Neural progenitor cell (in vitro differentiated cells): ENCODE measurements at regions not wholly inside any gene's neighbourhood (a gene's known extent, or its start where the extent isn't known, plus 50 kb on each side); places are given as distances from the start of the nearest gene placed in this dataset.

Experiments used
- DNase-seq: peaks from one replicate; pipeline ENCODE4 v3.0.0-alpha.2; 2016; ENCODE audit warnings: low spot score
- H2AFZ ChIP-seq: fragments of 200-600 bp; sonication (generic); replicated peaks from 2 replicates; pipeline ENCODE4 v1.6.1; 2016; ENCODE audit warnings: antibody characterized with exemption
- H3F3A ChIP-seq: fragments of 200-600 bp; sonication (generic); 2 replicates; pipeline ENCODE4 v1.6.1; 2016; ENCODE audit warnings: antibody characterized with exemption, low read depth
- H3K27ac ChIP-seq: fragments of 200-600 bp; sonication (generic); 2 replicates; pipeline ENCODE4 v1.5.1; 2016; ENCODE audit warnings: mild to moderate bottlenecking
- H3K27me3 ChIP-seq: fragments of 200-600 bp; sonication (generic); 2 replicates; pipeline ENCODE4 v1.6.1; 2016; ENCODE audit warnings: mild to moderate bottlenecking, moderate library complexity
- H3K36me3 ChIP-seq: fragments of 200-600 bp; sonication (generic); 2 replicates; pipeline ENCODE4 v1.5.1; 2016
- H3K4me1 ChIP-seq: fragments of 200-600 bp; sonication (generic); 2 replicates; pipeline ENCODE4 v1.6.1; 2016; ENCODE audit warnings: mixed run types
- H3K4me2 ChIP-seq: fragments of 200-600 bp; sonication (generic); 2 replicates; pipeline ENCODE4 v1.6.1; 2016
- H3K4me3 ChIP-seq: fragments of 200-600 bp; sonication (generic); 2 replicates; pipeline ENCODE4 v1.5.1; 2016
- H3K79me2 ChIP-seq: fragments of 200-600 bp; sonication (generic); 2 replicates; pipeline ENCODE4 v1.6.1; 2016; ENCODE audit warnings: low read depth
- H3K9ac ChIP-seq: fragments of 200-600 bp; sonication (generic); 2 replicates; pipeline ENCODE4 v1.6.1; 2016
- H3K9me3 ChIP-seq: fragments of 200-600 bp; sonication (generic); 2 replicates; pipeline ENCODE4 v1.5.1; 2016; ENCODE audit warnings: low read depth
- H4K20me1 ChIP-seq: fragments of 200-600 bp; sonication (generic); 2 replicates; pipeline ENCODE4 v1.6.1; 2016; ENCODE audit warnings: low read depth
- H3K27ac Mint-ChIP-seq: 3 replicates; pipeline ENCODE4 v1.8.0; 2021; ENCODE audit warnings: mixed read lengths
- H3K27me3 Mint-ChIP-seq: 2 replicates; pipeline ENCODE4 v1.8.0; 2022; ENCODE audit warnings: low read depth, mild to moderate bottlenecking, inconsistent platforms, moderate library complexity, mixed read lengths; ENCODE audit not compliant: insufficient read depth
- H3K36me3 Mint-ChIP-seq: 3 replicates; pipeline ENCODE4 v1.8.0; 2021; ENCODE audit warnings: mixed read lengths
- H3K4me1 Mint-ChIP-seq: 3 replicates; pipeline ENCODE4 v1.8.0; 2021; ENCODE audit warnings: mixed read lengths
- H3K4me3 Mint-ChIP-seq: 3 replicates; pipeline ENCODE4 v1.8.0; 2021; ENCODE audit warnings: mild to moderate bottlenecking, moderate library complexity, mixed read lengths
- H3K9me3 Mint-ChIP-seq: 3 replicates; pipeline ENCODE4 v1.8.0; 2020; ENCODE audit warnings: mixed read lengths
- EZH2 ChIP-seq: fragments of 200-600 bp; sonication (generic); IDR thresholded peaks from 2 replicates; pipeline ENCODE4 v1.6.1; 2017; ENCODE audit warnings: antibody characterized with exemption, mild to moderate bottlenecking, moderate library complexity
- EZH2phosphoT487 ChIP-seq: fragments of 200-600 bp; sonication (generic); IDR thresholded peaks from 2 replicates; pipeline ENCODE4 v1.6.1; 2017; ENCODE audit warnings: antibody characterized with exemption
- TF ChIP-seq, protein P1 (sequence below): fragments of 200-600 bp; sonication (generic); IDR thresholded peaks from 2 replicates; pipeline ENCODE4 v1.5.1; 2017; ENCODE audit warnings: antibody characterized with exemption, mild to moderate bottlenecking

DNA sequence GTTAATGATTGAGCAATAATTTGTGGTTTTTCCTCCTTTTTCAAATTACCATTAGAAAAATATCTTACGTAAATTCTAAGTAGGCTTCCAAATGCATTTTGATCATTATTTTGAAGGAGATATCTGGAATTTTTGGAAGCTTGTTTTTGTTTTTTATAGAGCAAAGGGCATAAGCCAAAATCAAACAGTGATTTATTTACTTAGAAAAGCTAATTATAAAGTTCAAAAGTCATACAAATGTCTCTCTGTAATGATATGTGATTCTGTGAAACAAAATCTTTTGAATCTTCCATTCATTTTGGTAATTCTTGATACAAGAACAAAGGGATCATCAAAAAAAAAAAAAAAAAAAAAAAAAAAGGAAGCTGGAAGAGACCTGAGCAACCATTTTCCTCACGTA is 416.8 kb downstream of the ETNK1 start:
- peaks cover 3% of the 10 kb centered on the region for H3K27me3 Mint-ChIP-seq
- H3K36me3 Mint-ChIP-seq, result no peaks in the 10 kb centered on the region
- no peak for DNase-seq
- Histone ChIP-seq H3K9me3 (no peaks in the 10 kb centered on the region), H3K4me1 (peaks cover 5% of the 10 kb centered on the region), H3K9ac (no peak overlapping the region), H3K79me2 (no peaks in the 10 kb centered on the region), H3K4me2 (no peak overlapping the region), H3K27ac (no peak overlapping the region), H3K27me3 (no peaks in the 10 kb centered on the region), H3K4me3 (no peak overlapping the region), H3F3A (no peaks in the 10 kb centered on the region), H3K36me3 (no peaks in the 10 kb centered on the region), H4K20me1 (no peaks in the 10 kb centered on the region), H2AFZ (no peak overlapping the region)
- no peak overlapping the region for H3K27ac Mint-ChIP-seq
- TF ChIP-seq, protein P1, sequence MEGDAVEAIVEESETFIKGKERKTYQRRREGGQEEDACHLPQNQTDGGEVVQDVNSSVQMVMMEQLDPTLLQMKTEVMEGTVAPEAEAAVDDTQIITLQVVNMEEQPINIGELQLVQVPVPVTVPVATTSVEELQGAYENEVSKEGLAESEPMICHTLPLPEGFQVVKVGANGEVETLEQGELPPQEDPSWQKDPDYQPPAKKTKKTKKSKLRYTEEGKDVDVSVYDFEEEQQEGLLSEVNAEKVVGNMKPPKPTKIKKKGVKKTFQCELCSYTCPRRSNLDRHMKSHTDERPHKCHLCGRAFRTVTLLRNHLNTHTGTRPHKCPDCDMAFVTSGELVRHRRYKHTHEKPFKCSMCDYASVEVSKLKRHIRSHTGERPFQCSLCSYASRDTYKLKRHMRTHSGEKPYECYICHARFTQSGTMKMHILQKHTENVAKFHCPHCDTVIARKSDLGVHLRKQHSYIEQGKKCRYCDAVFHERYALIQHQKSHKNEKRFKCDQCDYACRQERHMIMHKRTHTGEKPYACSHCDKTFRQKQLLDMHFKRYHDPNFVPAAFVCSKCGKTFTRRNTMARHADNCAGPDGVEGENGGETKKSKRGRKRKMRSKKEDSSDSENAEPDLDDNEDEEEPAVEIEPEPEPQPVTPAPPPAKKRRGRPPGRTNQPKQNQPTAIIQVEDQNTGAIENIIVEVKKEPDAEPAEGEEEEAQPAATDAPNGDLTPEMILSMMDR, result no peak
- no peak for TF ChIP-seq EZH2
- TF ChIP-seq EZH2phosphoT487, result no peak
- no peaks in the 10 kb centered on the region for H3K9me3 Mint-ChIP-seq
- H3K4me1 Mint-ChIP-seq, result no peaks in the 10 kb centered on the region
- no peak overlapping the region for H3K4me3 Mint-ChIP-seq

DNA sequence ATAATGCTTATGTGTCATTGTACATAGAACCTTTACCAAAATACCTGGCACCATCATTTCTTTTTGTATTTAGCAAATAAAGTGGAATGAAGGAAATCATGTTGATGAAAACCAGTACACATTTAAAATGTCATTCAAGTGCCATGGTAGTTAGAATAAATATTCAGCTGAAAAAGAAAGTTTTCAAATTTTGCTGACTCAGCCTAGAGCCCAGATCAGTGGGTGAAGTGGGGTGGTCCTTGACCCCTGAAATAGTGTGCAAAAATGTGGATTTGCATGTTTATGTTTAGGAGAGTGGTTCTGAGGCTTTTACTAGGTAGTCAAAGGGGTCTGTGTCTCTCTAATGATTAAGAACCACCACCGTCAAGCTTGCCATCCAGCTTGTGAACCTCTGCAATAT is 418.7 kb downstream of the ETNK1 start:
- H3K9me3 Mint-ChIP-seq, result no peaks in the 10 kb centered on the region
- Histone ChIP-seq H3K4me3 (no peak overlapping the region), H3K4me1 (peaks cover 5% of the 10 kb centered on the region), H3K9ac (no peak overlapping the region), H3K27me3 (no peaks in the 10 kb centered on the region), H4K20me1 (no peaks in the 10 kb centered on the region), H3K9me3 (no peaks in the 10 kb centered on the region), H3K4me2 (no peak overlapping the region), H3K36me3 (no peaks in the 10 kb centered on the region), H3F3A (no peaks in the 10 kb centered on the region), H3K79me2 (no peaks in the 10 kb centered on the region), H3K27ac (no peak overlapping the region), H2AFZ (no peak overlapping the region)
- H3K27ac Mint-ChIP-seq, result no peak overlapping the region
- H3K27me3 Mint-ChIP-seq, result peaks cover 3% of the 10 kb centered on the region
- H3K4me3 Mint-ChIP-seq, result no peak overlapping the region
- no peaks in the 10 kb centered on the region for H3K36me3 Mint-ChIP-seq
- H3K4me1 Mint-ChIP-seq, result no peaks in the 10 kb centered on the region
- DNase-seq, result no peak
- TF ChIP-seq, protein P1, result no peak

DNA sequence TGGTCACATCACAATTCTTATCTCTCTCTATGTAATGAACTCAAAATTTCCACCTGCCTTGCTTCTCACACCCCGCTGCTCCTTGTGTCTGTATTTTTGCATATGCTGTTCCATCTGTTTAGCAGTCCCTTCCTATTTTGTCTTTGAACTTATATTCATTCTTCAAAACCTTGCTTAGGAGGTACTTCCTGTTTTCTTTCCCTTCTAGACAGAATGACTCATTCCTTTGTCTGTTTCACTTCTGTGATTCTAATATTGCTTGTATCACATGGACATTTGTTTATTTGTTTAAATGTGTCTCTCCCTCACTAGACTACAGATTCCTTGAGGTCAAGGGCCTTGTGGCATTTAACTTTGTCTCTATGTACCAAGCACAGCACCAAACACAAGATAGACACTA is 424.2 kb downstream of the ETNK1 start:
- H3K36me3 Mint-ChIP-seq, result no peaks in the 10 kb centered on the region
- no peak overlapping the region for H3K4me2 ChIP-seq

More for the DNA sequence above, 424.2 kb downstream of the ETNK1 start:
- Mint-ChIP-seq H3K4me3 (no peak overlapping the region), H3K4me1 (no peaks in the 10 kb centered on the region), H3K27me3 (peaks cover 2% of the 10 kb centered on the region), H3K27ac (no peak overlapping the region), H3K9me3 (no peaks in the 10 kb centered on the region)
- H2AFZ ChIP-seq, result no peak overlapping the region
- no peaks in the 10 kb centered on the region for H3K27me3 ChIP-seq
- TF ChIP-seq, protein P1, result no peak
- TF ChIP-seq EZH2, result no peak
- TF ChIP-seq EZH2phosphoT487, result no peak
- H3K9ac ChIP-seq, result no peak overlapping the region
- DNase-seq, result no peak
- H3F3A ChIP-seq, result no peaks in the 10 kb centered on the region
- H3K9me3 ChIP-seq, result no peaks in the 10 kb centered on the region
- H3K36me3 ChIP-seq, result no peaks in the 10 kb centered on the region
- H3K27ac ChIP-seq, result no peak overlapping the region
- H3K4me3 ChIP-seq, result no peak overlapping the region
- no peaks in the 10 kb centered on the region for H3K79me2 ChIP-seq
- no peaks in the 10 kb centered on the region for H4K20me1 ChIP-seq
- no peaks in the 10 kb centered on the region for H3K4me1 ChIP-seq
